ENCODE measurements at regions not wholly inside any gene's neighbourhood (a gene's known extent, or its start where the extent isn't known, plus 50 kb on each side); places are given as distances from the start of the nearest gene placed in this dataset.

GRCh38 chr3:154510780-154511179 lies 80.8 kb upstream of the GPR149 start:
- no peak overlapping the region for H3K4me3 ChIP-seq
- TF ChIP-seq, protein P1, sequence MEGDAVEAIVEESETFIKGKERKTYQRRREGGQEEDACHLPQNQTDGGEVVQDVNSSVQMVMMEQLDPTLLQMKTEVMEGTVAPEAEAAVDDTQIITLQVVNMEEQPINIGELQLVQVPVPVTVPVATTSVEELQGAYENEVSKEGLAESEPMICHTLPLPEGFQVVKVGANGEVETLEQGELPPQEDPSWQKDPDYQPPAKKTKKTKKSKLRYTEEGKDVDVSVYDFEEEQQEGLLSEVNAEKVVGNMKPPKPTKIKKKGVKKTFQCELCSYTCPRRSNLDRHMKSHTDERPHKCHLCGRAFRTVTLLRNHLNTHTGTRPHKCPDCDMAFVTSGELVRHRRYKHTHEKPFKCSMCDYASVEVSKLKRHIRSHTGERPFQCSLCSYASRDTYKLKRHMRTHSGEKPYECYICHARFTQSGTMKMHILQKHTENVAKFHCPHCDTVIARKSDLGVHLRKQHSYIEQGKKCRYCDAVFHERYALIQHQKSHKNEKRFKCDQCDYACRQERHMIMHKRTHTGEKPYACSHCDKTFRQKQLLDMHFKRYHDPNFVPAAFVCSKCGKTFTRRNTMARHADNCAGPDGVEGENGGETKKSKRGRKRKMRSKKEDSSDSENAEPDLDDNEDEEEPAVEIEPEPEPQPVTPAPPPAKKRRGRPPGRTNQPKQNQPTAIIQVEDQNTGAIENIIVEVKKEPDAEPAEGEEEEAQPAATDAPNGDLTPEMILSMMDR (IDR thresholded peaks at IDR 0.05) = no peak
- TF ChIP-seq EP300 (IDR thresholded peaks at IDR 0.05) (no peak), POLR2A (IDR thresholded peaks at IDR 0.05) (no peak)
- H3K36me3 ChIP-seq = no peaks in the 10 kb centered on the region
- peaks cover 0 to 12% (median under 1%) of the 10 kb centered on the region in 4 donors for H3K9me3 ChIP-seq
- H3K27me3 ChIP-seq = no peaks in the 10 kb centered on the region
- no peak overlapping the region for H3K27ac ChIP-seq
- no peak for DNase-seq (ENCODE audit: low spot score in 2 of 2)
- no peaks in the 10 kb centered on the region for H3K4me1 ChIP-seq
- 84 to 87% methylated on average over 2 of the region's 2 CpGs for WGBS, 2 donors

DNA sequence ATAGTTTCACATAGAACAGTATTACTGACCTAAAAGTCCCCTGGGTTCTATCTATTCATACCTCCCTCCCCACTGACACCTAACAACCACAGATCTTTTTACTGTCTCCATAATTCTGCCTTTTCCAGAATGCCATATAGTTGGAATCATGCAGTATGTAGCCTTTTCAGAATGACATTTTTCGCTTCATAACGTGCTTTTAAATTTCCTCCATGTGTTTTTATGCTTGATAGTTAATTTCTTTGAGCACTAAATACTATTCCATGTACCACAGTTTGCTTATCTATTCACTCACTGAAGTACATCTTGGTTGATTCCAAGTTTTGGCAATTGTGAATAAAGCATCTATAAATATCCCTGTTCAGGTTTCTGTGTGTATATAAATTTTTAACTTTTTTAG lies 77.7 kb upstream of the GPR149 start:
- Histone ChIP-seq H3K4me1 (no peaks in the 10 kb centered on the region), H3K9me3 (peaks cover 0 to 3% (median 0%) of the 10 kb centered on the region in 4 donors), H3K27ac (no peak overlapping the region), H3K4me3 (no peak overlapping the region), H3K36me3 (no peaks in the 10 kb centered on the region), H3K27me3 (no peaks in the 10 kb centered on the region)
- TF ChIP-seq, protein P1 (IDR thresholded peaks at IDR 0.05) = no peak
- TF ChIP-seq POLR2A (IDR thresholded peaks at IDR 0.05) (no peak), EP300 (IDR thresholded peaks at IDR 0.05) (no peak)
- 57 to 66% methylated on average over 2 of the region's 2 CpGs for WGBS, 2 donors
- DNase-seq (ENCODE audit: low spot score in 2 of 2) = no peak

DNA sequence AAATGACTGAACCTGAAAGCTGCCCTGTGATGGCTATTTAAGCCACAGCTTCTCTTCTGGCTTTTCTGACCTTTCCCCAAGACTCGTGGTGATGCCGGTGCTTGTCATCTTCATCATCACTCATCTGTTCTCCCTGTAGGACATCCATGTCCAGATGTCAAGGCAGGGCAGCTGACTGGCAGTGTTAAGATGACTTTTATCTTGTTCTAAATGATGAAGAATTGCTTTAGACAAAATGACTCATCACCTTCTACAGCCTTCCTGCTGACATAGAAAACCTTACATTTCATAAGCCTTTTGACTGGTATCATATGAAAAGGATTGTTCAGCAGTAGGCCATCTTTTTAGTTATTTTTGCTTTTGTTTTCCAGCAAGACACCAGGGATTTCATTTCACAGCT lies 67.0 kb upstream of the GPR149 start:
- no peak for DNase-seq (ENCODE audit: low spot score in 2 of 2)
- Histone ChIP-seq H3K4me3 (no peak overlapping the region), H3K4me1 (no peaks in the 10 kb centered on the region), H3K9me3 (no peaks in the 10 kb centered on the region), H3K27ac (no peak overlapping the region), H3K36me3 (no peaks in the 10 kb centered on the region), H3K27me3 (no peaks in the 10 kb centered on the region)
- 73 to 74% methylated on average over 2 of the region's 2 CpGs for WGBS, 2 donors
- no peak for TF ChIP-seq POLR2A (IDR thresholded peaks at IDR 0.05)
- TF ChIP-seq EP300 (IDR thresholded peaks at IDR 0.05) = no peak
- TF ChIP-seq, protein P1 (IDR thresholded peaks at IDR 0.05) = no peak

DNA sequence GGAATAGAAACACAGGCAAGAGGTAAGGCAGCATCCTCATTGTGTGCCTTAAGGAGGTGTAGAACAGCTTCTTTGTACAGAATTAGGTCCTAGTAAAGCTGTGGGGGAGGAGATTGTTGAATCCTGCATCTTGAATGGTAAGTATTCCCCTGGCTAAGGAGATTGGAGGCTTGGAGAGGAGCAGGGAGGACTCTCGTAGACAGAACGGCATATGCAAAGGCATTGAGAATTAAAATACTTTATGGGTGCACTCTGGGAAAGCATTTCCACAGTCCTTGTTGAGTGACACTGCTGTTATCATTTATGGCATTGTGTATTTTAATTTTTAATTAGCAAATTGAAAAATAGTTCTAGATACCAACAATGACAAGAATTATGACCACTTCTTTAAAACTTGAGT lies 66.5 kb upstream of the GPR149 start:
- no peak overlapping the region for H3K27ac ChIP-seq
- H3K27me3 ChIP-seq = no peaks in the 10 kb centered on the region
- H3K36me3 ChIP-seq = no peaks in the 10 kb centered on the region
- TF ChIP-seq, protein P1 (IDR thresholded peaks at IDR 0.05) = no peak
- TF ChIP-seq EP300 (IDR thresholded peaks at IDR 0.05) = no peak
- TF ChIP-seq POLR2A (IDR thresholded peaks at IDR 0.05) = no peak
- H3K9me3 ChIP-seq = no peaks in the 10 kb centered on the region
- WGBS, 2 donors = 84 to 85% methylated on average over 2 of the region's 2 CpGs
- DNase-seq (ENCODE audit: low spot score in 2 of 2) = no peak
- no peaks in the 10 kb centered on the region for H3K4me1 ChIP-seq
- H3K4me3 ChIP-seq = no peak overlapping the region

- no peaks in the 10 kb centered on the region for H3K27me3 ChIP-seq
- no peaks in the 10 kb centered on the region for H3K9me3 ChIP-seq
- no peak overlapping the region for H3K4me3 ChIP-seq
- H3K4me1 ChIP-seq = no peaks in the 10 kb centered on the region
- H3K36me3 ChIP-seq = no peaks in the 10 kb centered on the region
- no peak overlapping the region for H3K27ac ChIP-seq
- WGBS, 2 donors = 62 to 63% methylated on average over 9 of the region's 9 CpGs
- TF ChIP-seq EP300 (IDR thresholded peaks at IDR 0.05) = no peak
- TF ChIP-seq, protein P1 (IDR thresholded peaks at IDR 0.05) = no peak
- TF ChIP-seq POLR2A (IDR thresholded peaks at IDR 0.05) = no peak
- no peak for DNase-seq (ENCODE audit: low spot score in 2 of 2)
Measured at GRCh38 chr3:154486949-154487348, 57.0 kb upstream of the GPR149 start.
